HCT116 (cell line): ENCODE measurements at regions not wholly inside any gene's neighbourhood (a gene's known extent, or its start where the extent isn't known, plus 50 kb on each side); places are given as distances from the start of the nearest gene placed in this dataset.

Source experiments
- ATAC-seq: fragments of 200-7000 bp; cut with Tn5 transposase; 2 replicates; pipeline ENCODE4 v1.9.1; 2020; ENCODE audit warnings: mild to moderate bottlenecking, moderate library complexity
- BruUV-seq: library from RNA; stranded (reverse); fragments of 400-500 nt; replicated peaks from 2 replicates; lab custom pipeline; 2021; lab: Mats Ljungman, UMichigan
- CTCF ChIA-PET: fragments of 300-600 bp; sonication (Branson Sonifier 250); formaldehyde crosslinking; loops from one replicate; lab custom pipeline; 2021; ENCODE audit warnings: antibody characterized with exemption; lab: Charles Lee
- POLR2A ChIA-PET: fragments of 300-600, 350-600 bp; sonication (Branson Sonifier 250); formaldehyde crosslinking; loops from one replicate; lab custom pipeline; 2021; ENCODE audit warnings: antibody characterized with exemption; lab: Charles Lee
- RAD21 ChIA-PET, 2 experiments: fragments of 300-600 bp; sonication (Branson Sonifier 250); formaldehyde crosslinking; loops; one replicate each; lab custom pipeline; 2023; ENCODE audit warnings: low total read pairs in 2 of 2; ENCODE audit not compliant: uncharacterized antibody in 2 of 2, unreplicated experiment in 2 of 2, low non-redundant PET in 1 of 2; lab: Charles Lee
- DNase-seq: peaks from one replicate; pipeline ENCODE4 v3.0.0-alpha.2; 2010; ENCODE audit warnings: low read depth, low spot score
- H2AFZ ChIP-seq: fragments of 200-600 bp; shearing (Covaris generic), sonication (generic); 2 replicates; pipeline ENCODE4 v1.6.1; 2017; ENCODE audit warnings: low read depth, mixed run types, mixed read lengths, antibody characterized with exemption, low read length; ENCODE audit not compliant: poor library complexity, severe bottlenecking
- H3K27ac ChIP-seq: 2 replicates; pipeline ENCODE4 v1.5.1; 2012; ENCODE audit warnings: low read depth, low read length
- H3K27me3 ChIP-seq: fragments of 200-600 bp; sonication (generic); 2 replicates; pipeline ENCODE4 v1.6.1; 2016; ENCODE audit warnings: mixed run types, low read length, mixed read lengths; ENCODE audit not compliant: insufficient read depth
- H3K36me3 ChIP-seq, 2 experiments: fragments of 200-500 bp in 1 of 2; fragments of 200-600 bp in 1 of 2; sonication (Bioruptor generic) in 1 of 2; sonication (generic) in 1 of 2; 2 replicates each; pipeline versions ENCODE4 v1.5.1 to v1.6.1; 2014 to 2016; ENCODE audit warnings: low read length in 2 of 2, inconsistent platforms in 1 of 2, mixed read lengths in 1 of 2, mixed run types in 1 of 2; ENCODE audit not compliant: insufficient read depth in 2 of 2, control insufficient read depth in 1 of 2
- H3K4me1 ChIP-seq, 2 experiments: fragments of 200-600 bp in 1 of 2; sonication (generic) in 1 of 2; 2 replicates each; pipeline versions ENCODE4 v1.5.1 to v1.6.1; 2012 to 2017; ENCODE audit warnings: low read length in 2 of 2, inconsistent platforms in 1 of 2, mild to moderate bottlenecking in 1 of 2, mixed read lengths in 1 of 2, mixed run types in 1 of 2, moderate library complexity in 1 of 2; ENCODE audit not compliant: insufficient read depth in 2 of 2, control insufficient read depth in 1 of 2
- H3K4me2 ChIP-seq: fragments of 200-600 bp; sonication (generic); 2 replicates; pipeline ENCODE4 v1.6.1; 2017; ENCODE audit warnings: mixed run types, low read length, mixed read lengths
- H3K4me3 ChIP-seq, 2 experiments: fragments of 200-600 bp in 1 of 2; sonication (generic) in 1 of 2; replicated peaks in 1 of 2; 2 replicates each; pipeline ENCODE4 v1.5.1; 2011 to 2016; ENCODE audit warnings: low read length in 2 of 2, control low read depth in 1 of 2, low read depth in 1 of 2, mild to moderate bottlenecking in 1 of 2, mixed read lengths in 1 of 2, mixed run types in 1 of 2
- H3K79me2 ChIP-seq: fragments of 200-600 bp; sonication (generic); 2 replicates; pipeline ENCODE4 v1.6.1; 2017; ENCODE audit warnings: mild to moderate bottlenecking, mixed run types, low read length, moderate library complexity, mixed read lengths; ENCODE audit not compliant: insufficient read depth
- H3K9ac ChIP-seq: fragments of 200-600 bp; sonication (generic); 2 replicates; pipeline ENCODE4 v1.6.1; 2016; ENCODE audit warnings: low read length, mixed read lengths
- H3K9me2 ChIP-seq: fragments of 200-600 bp; sonication (generic), shearing (Covaris generic); 2 replicates; pipeline ENCODE4 v1.6.1; 2017; ENCODE audit warnings: mixed run types, mild to moderate bottlenecking, moderate library complexity; ENCODE audit not compliant: insufficient read depth
- H3K9me3 ChIP-seq, 2 experiments: fragments of 200-500 bp in 1 of 2; fragments of 200-600 bp in 1 of 2; sonication (Bioruptor generic) in 1 of 2; sonication (generic) in 1 of 2; 2 replicates each; pipeline ENCODE4 v1.6.1; 2014 to 2017; ENCODE audit warnings: low read length in 2 of 2, mixed read lengths in 2 of 2, inconsistent platforms in 1 of 2, low read depth in 1 of 2, mild to moderate bottlenecking in 1 of 2, mixed run types in 1 of 2, moderate library complexity in 1 of 2; ENCODE audit not compliant: control insufficient read depth in 1 of 2, insufficient read depth in 1 of 2
- H4K20me1 ChIP-seq: fragments of 200-600 bp; sonication (generic), shearing (Covaris generic); 2 replicates; pipeline ENCODE4 v1.6.1; 2017; ENCODE audit warnings: mixed run types, mild to moderate bottlenecking, moderate library complexity; ENCODE audit not compliant: insufficient read depth
- CBX3 ChIP-seq: IDR thresholded peaks from 2 replicates; pipeline ENCODE4 v1.6.1; 2012; ENCODE audit warnings: low read depth
- CEBPB ChIP-seq: IDR thresholded peaks from 2 replicates; pipeline ENCODE4 v1.6.1; 2012; ENCODE audit warnings: low read depth
- ELF1 ChIP-seq: IDR thresholded peaks from 2 replicates; pipeline ENCODE4 v1.6.1; 2012; ENCODE audit warnings: low read depth, borderline replicate concordance
- EZH2 ChIP-seq: fragments of 200-600 bp; sonication (generic); IDR thresholded peaks from 2 replicates; pipeline ENCODE4 v1.6.1; 2017; ENCODE audit warnings: antibody characterized with exemption, mixed run types
- EZH2phosphoT487 ChIP-seq: fragments of 200-600 bp; IDR thresholded peaks from 2 replicates; pipeline ENCODE4 v1.6.1; 2018; ENCODE audit warnings: antibody characterized with exemption, borderline replicate concordance
- FOSL1 ChIP-seq: IDR thresholded peaks from 2 replicates; pipeline ENCODE4 v1.6.1; 2012; ENCODE audit warnings: low read depth
- JUND ChIP-seq: IDR thresholded peaks from 2 replicates; pipeline ENCODE4 v1.6.1; 2012
- POLR2A ChIP-seq: IDR thresholded peaks from 2 replicates; pipeline ENCODE4 v1.7.0; 2011; ENCODE audit warnings: borderline replicate concordance; ENCODE audit not compliant: insufficient read depth, insufficient read length; ENCODE audit errors: extremely low read depth
- RAD21 ChIP-seq: IDR thresholded peaks from 2 replicates; pipeline ENCODE4 v1.6.1; 2012; ENCODE audit warnings: low read depth, mild to moderate bottlenecking
- SIN3A ChIP-seq: IDR thresholded peaks from 2 replicates; pipeline ENCODE4 v1.6.1; 2012; ENCODE audit warnings: low read depth
- SRF ChIP-seq: IDR thresholded peaks from 2 replicates; pipeline ENCODE4 v1.6.1; 2012; ENCODE audit warnings: low read depth
- YY1 ChIP-seq: IDR thresholded peaks from 2 replicates; pipeline ENCODE4 v1.6.1; 2011; ENCODE audit warnings: low read length, low read depth, moderate library complexity, mild to moderate bottlenecking; ENCODE audit not compliant: insufficient replicate concordance; ENCODE audit errors: extremely low read depth
- ZNF274 ChIP-seq: fragments of 200-500 bp; sonication (Bioruptor generic); IDR thresholded peaks from 2 replicates; pipeline ENCODE4 v1.6.1; 2014; ENCODE audit warnings: mild to moderate bottlenecking, low read depth, low read length, inconsistent platforms
- intact Hi-C: fragments of 100-400 bp; cut with micrococcal nuclease; formaldehyde crosslinking; loops from 2 replicates; pipeline ENCODE4 v1.10.0; 2022
- TF ChIP-seq, protein P1 (sequence below): IDR thresholded peaks from 2 replicates; pipeline ENCODE4 v1.6.1; 2011; ENCODE audit warnings: mild to moderate bottlenecking, low read length, moderate library complexity; ENCODE audit not compliant: insufficient replicate concordance; ENCODE audit errors: extremely low read depth
- TF ChIP-seq, protein P2 (sequence below): IDR thresholded peaks from 2 replicates; pipeline ENCODE4 v1.6.1; 2012
- TF ChIP-seq, protein P3 (sequence below): IDR thresholded peaks from 2 replicates; pipeline ENCODE4 v1.6.1; 2012; ENCODE audit warnings: low read depth
- TF ChIP-seq, protein P4 (sequence below): IDR thresholded peaks from 2 replicates; pipeline ENCODE4 v1.6.1; 2012

DNA sequence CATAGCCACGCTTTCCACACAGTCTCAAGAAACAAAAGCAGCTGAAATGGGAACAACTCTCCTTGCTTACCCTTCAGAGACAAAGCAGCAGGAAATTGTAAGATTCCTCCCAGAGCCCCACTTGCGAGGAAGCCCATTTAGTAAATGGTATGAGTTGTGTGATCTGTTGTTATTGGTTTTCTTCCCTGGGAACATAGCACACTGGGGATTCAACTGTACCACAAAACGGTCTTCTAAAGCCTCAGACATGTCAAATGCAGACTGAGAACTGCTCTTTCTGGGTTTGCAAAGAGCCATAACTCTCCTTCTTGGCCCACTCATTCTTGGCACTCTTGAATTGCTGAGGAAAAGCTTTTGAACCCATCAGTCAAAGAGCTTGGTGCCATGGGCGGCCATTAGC lies 101.0 kb upstream of the COL8A1 start:
- ChIA-PET POLR2A (no interaction called here), RAD21 (no interaction called here), CTCF (no interaction called here)
- no peaks in the 10 kb centered on the region for H3K9me2 ChIP-seq
- no peak overlapping the region for H2AFZ ChIP-seq
- TF ChIP-seq SRF (no peak), CEBPB (no peak), EZH2phosphoT487 (no peak), ELF1 (no peak), ZNF274 (no peak), FOSL1 (no peak), POLR2A (no peak), SIN3A (no peak), YY1 (no peak), CBX3 (no peak), EZH2 (no peak), RAD21 (no peak), JUND (no peak)
- TF ChIP-seq, protein P1, sequence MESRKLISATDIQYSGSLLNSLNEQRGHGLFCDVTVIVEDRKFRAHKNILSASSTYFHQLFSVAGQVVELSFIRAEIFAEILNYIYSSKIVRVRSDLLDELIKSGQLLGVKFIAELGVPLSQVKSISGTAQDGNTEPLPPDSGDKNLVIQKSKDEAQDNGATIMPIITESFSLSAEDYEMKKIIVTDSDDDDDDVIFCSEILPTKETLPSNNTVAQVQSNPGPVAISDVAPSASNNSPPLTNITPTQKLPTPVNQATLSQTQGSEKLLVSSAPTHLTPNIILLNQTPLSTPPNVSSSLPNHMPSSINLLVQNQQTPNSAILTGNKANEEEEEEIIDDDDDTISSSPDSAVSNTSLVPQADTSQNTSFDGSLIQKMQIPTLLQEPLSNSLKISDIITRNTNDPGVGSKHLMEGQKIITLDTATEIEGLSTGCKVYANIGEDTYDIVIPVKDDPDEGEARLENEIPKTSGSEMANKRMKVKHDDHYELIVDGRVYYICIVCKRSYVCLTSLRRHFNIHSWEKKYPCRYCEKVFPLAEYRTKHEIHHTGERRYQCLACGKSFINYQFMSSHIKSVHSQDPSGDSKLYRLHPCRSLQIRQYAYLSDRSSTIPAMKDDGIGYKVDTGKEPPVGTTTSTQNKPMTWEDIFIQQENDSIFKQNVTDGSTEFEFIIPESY, result no peak
- TF ChIP-seq, protein P2, sequence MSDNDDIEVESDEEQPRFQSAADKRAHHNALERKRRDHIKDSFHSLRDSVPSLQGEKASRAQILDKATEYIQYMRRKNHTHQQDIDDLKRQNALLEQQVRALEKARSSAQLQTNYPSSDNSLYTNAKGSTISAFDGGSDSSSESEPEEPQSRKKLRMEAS, result no peak
- TF ChIP-seq, protein P3, sequence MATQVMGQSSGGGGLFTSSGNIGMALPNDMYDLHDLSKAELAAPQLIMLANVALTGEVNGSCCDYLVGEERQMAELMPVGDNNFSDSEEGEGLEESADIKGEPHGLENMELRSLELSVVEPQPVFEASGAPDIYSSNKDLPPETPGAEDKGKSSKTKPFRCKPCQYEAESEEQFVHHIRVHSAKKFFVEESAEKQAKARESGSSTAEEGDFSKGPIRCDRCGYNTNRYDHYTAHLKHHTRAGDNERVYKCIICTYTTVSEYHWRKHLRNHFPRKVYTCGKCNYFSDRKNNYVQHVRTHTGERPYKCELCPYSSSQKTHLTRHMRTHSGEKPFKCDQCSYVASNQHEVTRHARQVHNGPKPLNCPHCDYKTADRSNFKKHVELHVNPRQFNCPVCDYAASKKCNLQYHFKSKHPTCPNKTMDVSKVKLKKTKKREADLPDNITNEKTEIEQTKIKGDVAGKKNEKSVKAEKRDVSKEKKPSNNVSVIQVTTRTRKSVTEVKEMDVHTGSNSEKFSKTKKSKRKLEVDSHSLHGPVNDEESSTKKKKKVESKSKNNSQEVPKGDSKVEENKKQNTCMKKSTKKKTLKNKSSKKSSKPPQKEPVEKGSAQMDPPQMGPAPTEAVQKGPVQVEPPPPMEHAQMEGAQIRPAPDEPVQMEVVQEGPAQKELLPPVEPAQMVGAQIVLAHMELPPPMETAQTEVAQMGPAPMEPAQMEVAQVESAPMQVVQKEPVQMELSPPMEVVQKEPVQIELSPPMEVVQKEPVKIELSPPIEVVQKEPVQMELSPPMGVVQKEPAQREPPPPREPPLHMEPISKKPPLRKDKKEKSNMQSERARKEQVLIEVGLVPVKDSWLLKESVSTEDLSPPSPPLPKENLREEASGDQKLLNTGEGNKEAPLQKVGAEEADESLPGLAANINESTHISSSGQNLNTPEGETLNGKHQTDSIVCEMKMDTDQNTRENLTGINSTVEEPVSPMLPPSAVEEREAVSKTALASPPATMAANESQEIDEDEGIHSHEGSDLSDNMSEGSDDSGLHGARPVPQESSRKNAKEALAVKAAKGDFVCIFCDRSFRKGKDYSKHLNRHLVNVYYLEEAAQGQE, result no peak
- TF ChIP-seq, protein P4, sequence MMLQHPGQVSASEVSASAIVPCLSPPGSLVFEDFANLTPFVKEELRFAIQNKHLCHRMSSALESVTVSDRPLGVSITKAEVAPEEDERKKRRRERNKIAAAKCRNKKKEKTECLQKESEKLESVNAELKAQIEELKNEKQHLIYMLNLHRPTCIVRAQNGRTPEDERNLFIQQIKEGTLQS, result no peak
- H3K4me2 ChIP-seq, result no peak overlapping the region
- DNase-seq (no peak), ATAC-seq (no peak)
- H3K9me3 ChIP-seq, result no peaks in the 10 kb centered on the region
- H4K20me1 ChIP-seq, result no peaks in the 10 kb centered on the region
- H3K27ac ChIP-seq, result no peak overlapping the region
- peaks cover 57% of the 10 kb centered on the region for H3K27me3 ChIP-seq
- H3K4me3 ChIP-seq, result no peak overlapping the region
- BruUV-seq, result no TSS peak
- intact Hi-C loops, result loop anchor here (10.0 kb wide), 2 partner anchors 423 to 513 kb away; no protein-coding TSS in a partner anchor
- no peak overlapping the region for H3K9ac ChIP-seq
- no peaks in the 10 kb centered on the region for H3K79me2 ChIP-seq
- no peaks in the 10 kb centered on the region for H3K36me3 ChIP-seq
- H3K4me1 ChIP-seq, result no peaks in the 10 kb centered on the region
